HCT116 (cell line): ENCODE measurements at regions not wholly inside any gene's neighbourhood (a gene's known extent, or its start where the extent isn't known, plus 50 kb on each side); places are given as distances from the start of the nearest gene placed in this dataset.

Experiments used
- ATAC-seq: fragments of 200-7000 bp; cut with Tn5 transposase; 2 replicates; pipeline ENCODE4 v1.9.1; 2020; ENCODE audit warnings: mild to moderate bottlenecking, moderate library complexity
- BruUV-seq: library from RNA; stranded (reverse); fragments of 400-500 nt; replicated peaks from 2 replicates; lab custom pipeline; 2021; lab: Mats Ljungman, UMichigan
- CTCF ChIA-PET: fragments of 300-600 bp; sonication (Branson Sonifier 250); formaldehyde crosslinking; loops from one replicate; lab custom pipeline; 2021; ENCODE audit warnings: antibody characterized with exemption; lab: Charles Lee
- POLR2A ChIA-PET: fragments of 300-600, 350-600 bp; sonication (Branson Sonifier 250); formaldehyde crosslinking; loops from one replicate; lab custom pipeline; 2021; ENCODE audit warnings: antibody characterized with exemption; lab: Charles Lee
- RAD21 ChIA-PET, 2 experiments: fragments of 300-600 bp; sonication (Branson Sonifier 250); formaldehyde crosslinking; loops; one replicate each; lab custom pipeline; 2023; ENCODE audit warnings: low total read pairs in 2 of 2; ENCODE audit not compliant: uncharacterized antibody in 2 of 2, unreplicated experiment in 2 of 2, low non-redundant PET in 1 of 2; lab: Charles Lee
- DNase-seq: peaks from one replicate; pipeline ENCODE4 v3.0.0-alpha.2; 2010; ENCODE audit warnings: low read depth, low spot score
- H2AFZ ChIP-seq: fragments of 200-600 bp; shearing (Covaris generic), sonication (generic); 2 replicates; pipeline ENCODE4 v1.6.1; 2017; ENCODE audit warnings: low read depth, mixed run types, mixed read lengths, antibody characterized with exemption, low read length; ENCODE audit not compliant: poor library complexity, severe bottlenecking
- H3K27ac ChIP-seq: 2 replicates; pipeline ENCODE4 v1.5.1; 2012; ENCODE audit warnings: low read depth, low read length
- H3K27me3 ChIP-seq: fragments of 200-600 bp; sonication (generic); 2 replicates; pipeline ENCODE4 v1.6.1; 2016; ENCODE audit warnings: mixed run types, low read length, mixed read lengths; ENCODE audit not compliant: insufficient read depth
- H3K36me3 ChIP-seq, 2 experiments: fragments of 200-500 bp in 1 of 2; fragments of 200-600 bp in 1 of 2; sonication (Bioruptor generic) in 1 of 2; sonication (generic) in 1 of 2; 2 replicates each; pipeline versions ENCODE4 v1.5.1 to v1.6.1; 2014 to 2016; ENCODE audit warnings: low read length in 2 of 2, inconsistent platforms in 1 of 2, mixed read lengths in 1 of 2, mixed run types in 1 of 2; ENCODE audit not compliant: insufficient read depth in 2 of 2, control insufficient read depth in 1 of 2
- H3K4me1 ChIP-seq, 2 experiments: fragments of 200-600 bp in 1 of 2; sonication (generic) in 1 of 2; 2 replicates each; pipeline versions ENCODE4 v1.5.1 to v1.6.1; 2012 to 2017; ENCODE audit warnings: low read length in 2 of 2, inconsistent platforms in 1 of 2, mild to moderate bottlenecking in 1 of 2, mixed read lengths in 1 of 2, mixed run types in 1 of 2, moderate library complexity in 1 of 2; ENCODE audit not compliant: insufficient read depth in 2 of 2, control insufficient read depth in 1 of 2
- H3K4me2 ChIP-seq: fragments of 200-600 bp; sonication (generic); 2 replicates; pipeline ENCODE4 v1.6.1; 2017; ENCODE audit warnings: mixed run types, low read length, mixed read lengths
- H3K4me3 ChIP-seq, 2 experiments: fragments of 200-600 bp in 1 of 2; sonication (generic) in 1 of 2; replicated peaks in 1 of 2; 2 replicates each; pipeline ENCODE4 v1.5.1; 2011 to 2016; ENCODE audit warnings: low read length in 2 of 2, control low read depth in 1 of 2, low read depth in 1 of 2, mild to moderate bottlenecking in 1 of 2, mixed read lengths in 1 of 2, mixed run types in 1 of 2
- H3K79me2 ChIP-seq: fragments of 200-600 bp; sonication (generic); 2 replicates; pipeline ENCODE4 v1.6.1; 2017; ENCODE audit warnings: mild to moderate bottlenecking, mixed run types, low read length, moderate library complexity, mixed read lengths; ENCODE audit not compliant: insufficient read depth
- H3K9ac ChIP-seq: fragments of 200-600 bp; sonication (generic); 2 replicates; pipeline ENCODE4 v1.6.1; 2016; ENCODE audit warnings: low read length, mixed read lengths
- H3K9me2 ChIP-seq: fragments of 200-600 bp; sonication (generic), shearing (Covaris generic); 2 replicates; pipeline ENCODE4 v1.6.1; 2017; ENCODE audit warnings: mixed run types, mild to moderate bottlenecking, moderate library complexity; ENCODE audit not compliant: insufficient read depth
- H3K9me3 ChIP-seq, 2 experiments: fragments of 200-500 bp in 1 of 2; fragments of 200-600 bp in 1 of 2; sonication (Bioruptor generic) in 1 of 2; sonication (generic) in 1 of 2; 2 replicates each; pipeline ENCODE4 v1.6.1; 2014 to 2017; ENCODE audit warnings: low read length in 2 of 2, mixed read lengths in 2 of 2, inconsistent platforms in 1 of 2, low read depth in 1 of 2, mild to moderate bottlenecking in 1 of 2, mixed run types in 1 of 2, moderate library complexity in 1 of 2; ENCODE audit not compliant: control insufficient read depth in 1 of 2, insufficient read depth in 1 of 2
- H4K20me1 ChIP-seq: fragments of 200-600 bp; sonication (generic), shearing (Covaris generic); 2 replicates; pipeline ENCODE4 v1.6.1; 2017; ENCODE audit warnings: mixed run types, mild to moderate bottlenecking, moderate library complexity; ENCODE audit not compliant: insufficient read depth
- CBX3 ChIP-seq: IDR thresholded peaks from 2 replicates; pipeline ENCODE4 v1.6.1; 2012; ENCODE audit warnings: low read depth
- CEBPB ChIP-seq: IDR thresholded peaks from 2 replicates; pipeline ENCODE4 v1.6.1; 2012; ENCODE audit warnings: low read depth
- EGR1 ChIP-seq: IDR thresholded peaks from 2 replicates; pipeline ENCODE4 v1.6.1; 2012; ENCODE audit warnings: low read depth
- EZH2 ChIP-seq: fragments of 200-600 bp; sonication (generic); IDR thresholded peaks from 2 replicates; pipeline ENCODE4 v1.6.1; 2017; ENCODE audit warnings: antibody characterized with exemption, mixed run types
- EZH2phosphoT487 ChIP-seq: fragments of 200-600 bp; IDR thresholded peaks from 2 replicates; pipeline ENCODE4 v1.6.1; 2018; ENCODE audit warnings: antibody characterized with exemption, borderline replicate concordance
- FOSL1 ChIP-seq: IDR thresholded peaks from 2 replicates; pipeline ENCODE4 v1.6.1; 2012; ENCODE audit warnings: low read depth
- JUND ChIP-seq: IDR thresholded peaks from 2 replicates; pipeline ENCODE4 v1.6.1; 2012
- MAX ChIP-seq: IDR thresholded peaks from 2 replicates; pipeline ENCODE4 v1.6.1; 2012
- POLR2A ChIP-seq: IDR thresholded peaks from 2 replicates; pipeline ENCODE4 v1.7.0; 2011; ENCODE audit warnings: borderline replicate concordance; ENCODE audit not compliant: insufficient read depth, insufficient read length; ENCODE audit errors: extremely low read depth
- POLR2AphosphoS5 ChIP-seq: IDR thresholded peaks from 2 replicates; pipeline ENCODE4 v1.6.1; 2011; ENCODE audit warnings: mild to moderate bottlenecking, low read depth, low read length, moderate library complexity
- RAD21 ChIP-seq: IDR thresholded peaks from 2 replicates; pipeline ENCODE4 v1.6.1; 2012; ENCODE audit warnings: low read depth, mild to moderate bottlenecking
- SP1 ChIP-seq: IDR thresholded peaks from 2 replicates; pipeline ENCODE4 v1.6.1; 2012; ENCODE audit warnings: low read depth
- SRF ChIP-seq: IDR thresholded peaks from 2 replicates; pipeline ENCODE4 v1.6.1; 2012; ENCODE audit warnings: low read depth
- TCF7L2 ChIP-seq: IDR thresholded peaks from 2 replicates; pipeline ENCODE4 v1.7.0; 2011; ENCODE audit warnings: borderline replicate concordance, inconsistent platforms; ENCODE audit not compliant: insufficient read depth, insufficient read length; ENCODE audit errors: extremely low read depth
- YY1 ChIP-seq: IDR thresholded peaks from 2 replicates; pipeline ENCODE4 v1.6.1; 2011; ENCODE audit warnings: low read length, low read depth, moderate library complexity, mild to moderate bottlenecking; ENCODE audit not compliant: insufficient replicate concordance; ENCODE audit errors: extremely low read depth
- ZBTB33 ChIP-seq: IDR thresholded peaks from 2 replicates; pipeline ENCODE4 v1.6.1; 2011; ENCODE audit warnings: mild to moderate bottlenecking, low read length, moderate library complexity; ENCODE audit not compliant: insufficient replicate concordance; ENCODE audit errors: extremely low read depth
- ZFX ChIP-seq: fragments of 450-650 bp; IDR thresholded peaks from 2 replicates; pipeline ENCODE4 v1.6.1; 2017
- ZNF274 ChIP-seq: fragments of 200-500 bp; sonication (Bioruptor generic); IDR thresholded peaks from 2 replicates; pipeline ENCODE4 v1.6.1; 2014; ENCODE audit warnings: mild to moderate bottlenecking, low read depth, low read length, inconsistent platforms
- intact Hi-C: fragments of 100-400 bp; cut with micrococcal nuclease; formaldehyde crosslinking; loops from 2 replicates; pipeline ENCODE4 v1.10.0; 2022

- no TSS peak for BruUV-seq
- no peak for DNase-seq
- Histone ChIP-seq H3K4me2 (no peak overlapping the region), H3K9me2 (no peaks in the 10 kb centered on the region), H3K9me3 (no peaks in the 10 kb centered on the region), H3K36me3 (no peaks in the 10 kb centered on the region), H3K9ac (no peak overlapping the region), H3K4me3 (no peak overlapping the region), H3K27me3 (peaks cover under 1% of the 10 kb centered on the region; the same call in 1 of the 2 replicates), H3K4me1 (no peaks in the 10 kb centered on the region), H4K20me1 (no peaks in the 10 kb centered on the region), H2AFZ (no peak overlapping the region), H3K79me2 (no peaks in the 10 kb centered on the region), H3K27ac (no peak overlapping the region)
- CTCF ChIA-PET: no interaction called here
- intact Hi-C loops: no loop called here
- RAD21 ChIA-PET: no interaction called here
- no peak for ATAC-seq
- POLR2A ChIA-PET: no interaction called here
- TF ChIP-seq CBX3 (no peak), POLR2AphosphoS5 (no peak), RAD21 (no peak), CEBPB (no peak), ZFX (no peak), ZNF274 (no peak), YY1 (no peak), SRF (no peak), ZBTB33 (no peak), FOSL1 (no peak), TCF7L2 (no peak), EGR1 (no peak), MAX (no peak), SP1 (no peak), EZH2 (no peak), JUND (no peak), POLR2A (no peak), EZH2phosphoT487 (no peak)
Observed at GRCh38 chr2:122216071-122216470, 460.6 kb downstream of the TSN start.
